Astrocyte of the cerebellum (primary cell): ENCODE measurements at regions not wholly inside any gene's neighbourhood (a gene's known extent, or its start where the extent isn't known, plus 50 kb on each side); places are given as distances from the start of the nearest gene placed in this dataset.

ENCODE experiments used
- DNase-seq: peaks from one replicate; pipeline ENCODE4 v3.0.0-alpha.2; 2011; ENCODE audit warnings: low read depth
- H3K4me3 ChIP-seq: 2 replicates; pipeline ENCODE4 v1.5.1; 2011; ENCODE audit warnings: mild to moderate bottlenecking, low read depth, low read length, moderate library complexity
- CTCF ChIP-seq: IDR thresholded peaks from 2 replicates; pipeline ENCODE4 v1.5.1; 2012; ENCODE audit warnings: low read length, low read depth, moderate library complexity, mild to moderate bottlenecking; ENCODE audit errors: missing control alignments
- in situ Hi-C: cut with HindIII; loops from 2 replicates; pipeline ENCODE4 v1.10.0; 2017; ENCODE audit warnings: low sequenced_read_pairs

- H3K4me3 ChIP-seq = no peak overlapping the region
- no peak for DNase-seq
- in situ Hi-C loops = no loop called here
- TF ChIP-seq CTCF = no peak
Measured at GRCh38 chr12:127728729-127729128, 538.2 kb upstream of the TMEM132C start.

GRCh38 chr12:127729381-127729780, 537.6 kb upstream of the TMEM132C start:
- DNase-seq = peak; percentile 26
- TF ChIP-seq CTCF = no peak
- H3K4me3 ChIP-seq = no peak overlapping the region
- in situ Hi-C loops = no loop called here

GRCh38 chr12:127731657-127732056, 535.3 kb upstream of the TMEM132C start:
- DNase-seq = no peak
- H3K4me3 ChIP-seq = no peak overlapping the region
- in situ Hi-C loops = no loop called here
- no peak for TF ChIP-seq CTCF

GRCh38 chr12:127742231-127742630, 524.7 kb upstream of the TMEM132C start:
- H3K4me3 ChIP-seq = no peak overlapping the region
- TF ChIP-seq CTCF = no peak
- DNase-seq = no peak
- in situ Hi-C loops = no loop called here

- in situ Hi-C loops = no loop called here
- TF ChIP-seq CTCF = no peak
- no peak overlapping the region for H3K4me3 ChIP-seq
- DNase-seq = no peak
Measured at GRCh38 chr12:127745469-127746212, 521.3 kb upstream of the TMEM132C start.

- no peak overlapping the region for H3K4me3 ChIP-seq
- DNase-seq = no peak
- TF ChIP-seq CTCF = no peak
- in situ Hi-C loops = no loop called here
Measured at GRCh38 chr12:127749416-127749815, 517.6 kb upstream of the TMEM132C start.
